ENCODE measurements at regions not wholly inside any gene's neighbourhood (a gene's known extent, or its start where the extent isn't known, plus 50 kb on each side); places are given as distances from the start of the nearest gene placed in this dataset.
A peak's percentile ranks its signal among the peaks of the same experiment; 100 is the strongest.

- no peak for ATAC-seq
- POLR2A ChIA-PET, result no interaction called here
- CTCF ChIA-PET, result interaction anchor here (0.6 kb wide), 1 partner anchor 19 kb away, joined by 3 read pairs; no protein-coding TSS in a partner anchor
These were observed 62.0 kb upstream of the MACF1 start for GRCh38 chr1:39142401-39143060.

GRCh38 chr1:39144924-39145323, 59.6 kb upstream of the MACF1 start:
- Histone ChIP-seq H3K36me3 (ENCODE audit: control insufficient read depth in 2 of 3, insufficient read depth in 3 of 3, low read length in 3 of 3) (no peaks in the 10 kb centered on the region), H3K4me3 (ENCODE audit: low read length) (no peak overlapping the region), H3K4me1 (ENCODE audit: control insufficient read depth in 2 of 2, insufficient read depth in 2 of 2, low read length in 2 of 2) (no peaks in the 10 kb centered on the region), H3K27ac (ENCODE audit: low read depth, low read length) (no peak overlapping the region), H3K27me3 (ENCODE audit: control insufficient read depth in 2 of 2, insufficient read depth in 2 of 2, low read length in 2 of 2) (no peaks in the 10 kb centered on the region), H3K9me3 (ENCODE audit: control insufficient read depth in 2 of 3, low read length in 3 of 3) (no peaks in the 10 kb centered on the region)
- DNase-seq, result no peak
- H3K36me3 Mint-ChIP-seq, result peaks cover 0 to 3% (median 0%) of the 10 kb centered on the region in 5 donors
- H3K27me3 Mint-ChIP-seq, result peaks cover 4 to 38% (median 9%) of the 10 kb centered on the region in 5 donors
- ChIA-PET POLR2A (no interaction called here), CTCF (interaction anchor here (1.1 kb wide), 1 partner anchor 43 kb away, joined by 3 read pairs; no protein-coding TSS in a partner anchor)
- H3K4me1 Mint-ChIP-seq, result no peaks in the 10 kb centered on the region
- peak overlapping the region in 1 of 9 donors; percentile 38 for H3K27ac Mint-ChIP-seq
- intact Hi-C loops (cut with micrococcal nuclease), result no loop called here
- no peak for ATAC-seq
- no peaks in the 10 kb centered on the region for H3K9me3 Mint-ChIP-seq
- no peak overlapping the region for H3K4me3 Mint-ChIP-seq

More at GRCh38 chr1:39142401-39143060, 62.0 kb upstream of the MACF1 start:
- intact Hi-C loops (cut with micrococcal nuclease), result no loop called here
- Histone ChIP-seq H3K27me3 (ENCODE audit: control insufficient read depth in 2 of 2, insufficient read depth in 2 of 2, low read length in 2 of 2) (no peaks in the 10 kb centered on the region), H3K4me3 (ENCODE audit: low read length) (no peak overlapping the region), H3K4me1 (ENCODE audit: control insufficient read depth in 2 of 2, insufficient read depth in 2 of 2, low read length in 2 of 2) (no peaks in the 10 kb centered on the region), H3K9me3 (ENCODE audit: control insufficient read depth in 2 of 3, low read length in 3 of 3) (no peaks in the 10 kb centered on the region), H3K36me3 (ENCODE audit: control insufficient read depth in 2 of 3, insufficient read depth in 3 of 3, low read length in 3 of 3) (no peaks in the 10 kb centered on the region), H3K27ac (ENCODE audit: low read depth, low read length) (no peak overlapping the region)
- Mint-ChIP-seq H3K9me3 (no peaks in the 10 kb centered on the region), H3K4me1 (no peaks in the 10 kb centered on the region), H3K27me3 (peaks cover 0 to 25% (median 4%) of the 10 kb centered on the region in 5 donors), H3K4me3 (no peak overlapping the region), H3K27ac (no peak overlapping the region), H3K36me3 (peaks cover 0 to 4% (median 0%) of the 10 kb centered on the region in 5 donors)
- DNase-seq, result no peak

GRCh38 chr1:39145331-39145965, 59.0 kb upstream of the MACF1 start:
- intact Hi-C loops (cut with micrococcal nuclease), result no loop called here
- POLR2A ChIA-PET, result no interaction called here

GRCh38 chr1:39146681-39147080, 57.8 kb upstream of the MACF1 start:
- no peak overlapping the region for H3K27ac ChIP-seq (ENCODE audit: low read depth, low read length)
- no peaks in the 10 kb centered on the region for H3K4me1 Mint-ChIP-seq
- no peaks in the 10 kb centered on the region for H3K4me1 ChIP-seq (ENCODE audit: control insufficient read depth in 2 of 2, insufficient read depth in 2 of 2, low read length in 2 of 2)
- H3K36me3 Mint-ChIP-seq, result peaks cover 0 to 3% (median 0%) of the 10 kb centered on the region in 5 donors
- no peak overlapping the region for H3K27ac Mint-ChIP-seq
- CTCF ChIA-PET, result no interaction called here
- no peaks in the 10 kb centered on the region for H3K27me3 ChIP-seq (ENCODE audit: control insufficient read depth in 2 of 2, insufficient read depth in 2 of 2, low read length in 2 of 2)
- H3K4me3 Mint-ChIP-seq, result no peak overlapping the region
- H3K36me3 ChIP-seq (ENCODE audit: control insufficient read depth in 2 of 3, insufficient read depth in 3 of 3, low read length in 3 of 3), result no peaks in the 10 kb centered on the region
- peaks cover 4 to 48% (median 9%) of the 10 kb centered on the region in 5 donors for H3K27me3 Mint-ChIP-seq
- no peak for DNase-seq
- intact Hi-C loops (cut with micrococcal nuclease), result no loop called here
- H3K4me3 ChIP-seq (ENCODE audit: low read length), result no peak overlapping the region
- ATAC-seq, result no peak
- peaks cover 0 to 1% (median 0%) of the 10 kb centered on the region in 11 donors for H3K9me3 Mint-ChIP-seq
- no peaks in the 10 kb centered on the region for H3K9me3 ChIP-seq (ENCODE audit: control insufficient read depth in 2 of 3, low read length in 3 of 3)
- POLR2A ChIA-PET, result no interaction called here

More at GRCh38 chr1:39145331-39145965, 59.0 kb upstream of the MACF1 start:
- Mint-ChIP-seq H3K4me1 (no peaks in the 10 kb centered on the region), H3K9me3 (no peaks in the 10 kb centered on the region), H3K27ac (no peak overlapping the region), H3K4me3 (no peak overlapping the region), H3K27me3 (peaks cover 4 to 38% (median 9%) of the 10 kb centered on the region in 5 donors), H3K36me3 (peaks cover 0 to 3% (median 0%) of the 10 kb centered on the region in 5 donors)
- CTCF ChIA-PET, result interaction anchor here (1.1 kb wide), 1 partner anchor 43 kb away, joined by 3 read pairs; no protein-coding TSS in a partner anchor
- no peaks in the 10 kb centered on the region for H3K27me3 ChIP-seq (ENCODE audit: control insufficient read depth in 2 of 2, insufficient read depth in 2 of 2, low read length in 2 of 2)
- no peaks in the 10 kb centered on the region for H3K36me3 ChIP-seq (ENCODE audit: control insufficient read depth in 2 of 3, insufficient read depth in 3 of 3, low read length in 3 of 3)
- DNase-seq, result no peak
- H3K9me3 ChIP-seq (ENCODE audit: control insufficient read depth in 2 of 3, low read length in 3 of 3), result no peaks in the 10 kb centered on the region
- H3K4me1 ChIP-seq (ENCODE audit: control insufficient read depth in 2 of 2, insufficient read depth in 2 of 2, low read length in 2 of 2), result no peaks in the 10 kb centered on the region
- ATAC-seq, result no peak
- H3K4me3 ChIP-seq (ENCODE audit: low read length), result no peak overlapping the region
- no peak overlapping the region for H3K27ac ChIP-seq (ENCODE audit: low read depth, low read length)

GRCh38 chr1:39147099-39148025, 57.1 kb upstream of the MACF1 start:
- H3K27ac ChIP-seq (ENCODE audit: low read depth, low read length), result no peak overlapping the region
- intact Hi-C loops (cut with micrococcal nuclease), result no loop called here
- no peaks in the 10 kb centered on the region for H3K9me3 ChIP-seq (ENCODE audit: control insufficient read depth in 2 of 3, low read length in 3 of 3)
- H3K4me1 Mint-ChIP-seq, result no peaks in the 10 kb centered on the region
- ChIA-PET CTCF (no interaction called here), POLR2A (no interaction called here)
- H3K36me3 ChIP-seq (ENCODE audit: control insufficient read depth in 2 of 3, insufficient read depth in 3 of 3, low read length in 3 of 3), result no peaks in the 10 kb centered on the region
- H3K27ac Mint-ChIP-seq, result peak overlapping the region in 1 of 9 donors; percentile 27
- no peak overlapping the region for H3K4me3 ChIP-seq (ENCODE audit: low read length)
- peaks cover 0 to 3% (median 0%) of the 10 kb centered on the region in 5 donors for H3K36me3 Mint-ChIP-seq
- H3K4me3 Mint-ChIP-seq, result no peak overlapping the region
- DNase-seq (no peak), ATAC-seq (no peak)
- no peaks in the 10 kb centered on the region for H3K4me1 ChIP-seq (ENCODE audit: control insufficient read depth in 2 of 2, insufficient read depth in 2 of 2, low read length in 2 of 2)
- H3K27me3 Mint-ChIP-seq, result peaks cover 4 to 48% (median 9%) of the 10 kb centered on the region in 5 donors
- H3K9me3 Mint-ChIP-seq, result peaks cover 0 to 1% (median 0%) of the 10 kb centered on the region in 11 donors
- no peaks in the 10 kb centered on the region for H3K27me3 ChIP-seq (ENCODE audit: control insufficient read depth in 2 of 2, insufficient read depth in 2 of 2, low read length in 2 of 2)

GRCh38 chr1:39148942-39149341, 55.6 kb upstream of the MACF1 start:
- no peak overlapping the region for H3K27ac ChIP-seq (ENCODE audit: low read depth, low read length)
- H3K36me3 ChIP-seq (ENCODE audit: control insufficient read depth in 2 of 3, insufficient read depth in 3 of 3, low read length in 3 of 3), result no peaks in the 10 kb centered on the region
- H3K27me3 ChIP-seq (ENCODE audit: control insufficient read depth in 2 of 2, insufficient read depth in 2 of 2, low read length in 2 of 2), result no peaks in the 10 kb centered on the region
- Mint-ChIP-seq H3K27me3 (peaks cover 4 to 49% (median 9%) of the 10 kb centered on the region in 5 donors), H3K4me1 (no peaks in the 10 kb centered on the region), H3K36me3 (peaks cover 0 to 3% (median 0%) of the 10 kb centered on the region in 5 donors), H3K9me3 (peaks cover 0 to 1% (median 0%) of the 10 kb centered on the region in 11 donors), H3K27ac (no peak overlapping the region), H3K4me3 (no peak overlapping the region)
- no peak overlapping the region for H3K4me3 ChIP-seq (ENCODE audit: low read length)
- no peaks in the 10 kb centered on the region for H3K9me3 ChIP-seq (ENCODE audit: control insufficient read depth in 2 of 3, low read length in 3 of 3)
- ChIA-PET POLR2A (no interaction called here), CTCF (no interaction called here)
- DNase-seq (no peak), ATAC-seq (no peak)
- H3K4me1 ChIP-seq (ENCODE audit: control insufficient read depth in 2 of 2, insufficient read depth in 2 of 2, low read length in 2 of 2), result no peaks in the 10 kb centered on the region
- intact Hi-C loops (cut with micrococcal nuclease), result no loop called here
